GM23338 (cell line): ENCODE measurements at regions not wholly inside any gene's neighbourhood (a gene's known extent, or its start where the extent isn't known, plus 50 kb on each side); places are given as distances from the start of the nearest gene placed in this dataset.

Experiments
- ATAC-seq: fragments of 200-7000 bp; cut with Tn5 transposase; 3 replicates; pipeline ENCODE4 v1.9.1; 2020
- DNase-seq: peaks from one replicate; pipeline ENCODE4 v3.0.0-alpha.2; 2015; ENCODE audit warnings: low spot score
- H2AFZ ChIP-seq: fragments of 200-600 bp; sonication (generic); 2 replicates; pipeline ENCODE4 v1.8.0; 2016; ENCODE audit warnings: antibody characterized with exemption, mild to moderate bottlenecking, moderate library complexity
- H3F3A ChIP-seq: fragments of 200-600 bp; sonication (generic); replicated peaks from 2 replicates; pipeline ENCODE4 v1.8.0; 2017; ENCODE audit warnings: antibody characterized with exemption, mixed run types, low read depth
- H3K27ac ChIP-seq: fragments of 200-600 bp; sonication (generic); 2 replicates; pipeline ENCODE4 v1.6.1; 2016; ENCODE audit warnings: low read depth
- H3K27me3 ChIP-seq: fragments of 200-600 bp; sonication (generic); 2 replicates; pipeline ENCODE4 v1.8.0; 2016; ENCODE audit warnings: mild to moderate bottlenecking, mixed run types, moderate library complexity; ENCODE audit not compliant: insufficient read depth
- H3K36me3 ChIP-seq: fragments of 200-600 bp; sonication (generic); 2 replicates; pipeline ENCODE4 v1.8.0; 2016; ENCODE audit warnings: mild to moderate bottlenecking; ENCODE audit not compliant: insufficient read depth
- H3K4me1 ChIP-seq: fragments of 200-600 bp; sonication (generic); 2 replicates; pipeline ENCODE4 v1.8.0; 2016; ENCODE audit warnings: mild to moderate bottlenecking, moderate library complexity; ENCODE audit not compliant: insufficient read depth
- H3K4me2 ChIP-seq: fragments of 200-600 bp; sonication (generic); 2 replicates; pipeline ENCODE4 v1.7.1; 2017; ENCODE audit warnings: mixed run types
- H3K4me3 ChIP-seq: fragments of 200-600 bp; sonication (generic); 2 replicates; pipeline ENCODE4 v1.6.1; 2016; ENCODE audit warnings: mixed run types
- H3K79me2 ChIP-seq: fragments of 200-600 bp; sonication (generic); replicated peaks from 2 replicates; pipeline ENCODE4 v1.8.0; 2017; ENCODE audit warnings: mild to moderate bottlenecking; ENCODE audit not compliant: insufficient read depth
- H3K9me2 ChIP-seq: fragments of 200-600 bp; sonication (generic); 2 replicates; pipeline ENCODE4 v1.8.0; 2017; ENCODE audit not compliant: insufficient read depth
- H4K20me1 ChIP-seq: fragments of 200-600 bp; sonication (generic); replicated peaks from 2 replicates; pipeline ENCODE4 v1.8.0; 2017; ENCODE audit warnings: mild to moderate bottlenecking; ENCODE audit not compliant: insufficient read depth
- H3K27ac Mint-ChIP-seq: 2 replicates; pipeline ENCODE4 v1.8.0; 2020; ENCODE audit warnings: inconsistent platforms, mild to moderate bottlenecking, moderate library complexity, mixed read lengths
- H3K27me3 Mint-ChIP-seq: 3 replicates; pipeline ENCODE4 v1.8.0; 2022; ENCODE audit warnings: low read depth, mild to moderate bottlenecking, moderate library complexity, mixed read lengths, inconsistent platforms; ENCODE audit not compliant: insufficient read depth, poor library complexity
- H3K36me3 Mint-ChIP-seq: 3 replicates; pipeline ENCODE4 v1.8.0; 2021; ENCODE audit warnings: low read depth, mild to moderate bottlenecking, inconsistent platforms, moderate library complexity, mixed read lengths
- H3K4me1 Mint-ChIP-seq: 3 replicates; pipeline ENCODE4 v1.8.0; 2020; ENCODE audit warnings: mild to moderate bottlenecking, inconsistent platforms, mixed read lengths
- H3K4me3 Mint-ChIP-seq: 3 replicates; pipeline ENCODE4 v1.8.0; 2021; ENCODE audit warnings: moderate library complexity, mild to moderate bottlenecking, inconsistent platforms, mixed read lengths
- H3K9me3 Mint-ChIP-seq: 3 replicates; pipeline ENCODE4 v1.8.0; 2020; ENCODE audit warnings: moderate library complexity, mild to moderate bottlenecking, inconsistent platforms, mixed read lengths
- CREB1 ChIP-seq: fragments of 250-450 bp; sonication (Bioruptor Pico); IDR thresholded peaks from 2 replicates; pipeline ENCODE4 v1.5.0; 2020; ENCODE audit warnings: low read depth, mild to moderate bottlenecking, moderate library complexity
- ETS1 ChIP-seq: IDR thresholded peaks from 2 replicates; pipeline ENCODE4 v1.6.1; 2016; ENCODE audit warnings: antibody characterized with exemption
- EZH2phosphoT487 ChIP-seq: fragments of 200-600 bp; sonication (generic); IDR thresholded peaks from one replicate; pipeline ENCODE4 v1.8.1; 2018; ENCODE audit warnings: antibody characterized with exemption; ENCODE audit not compliant: unreplicated experiment
- JUNB ChIP-seq: IDR thresholded peaks from one replicate; pipeline ENCODE4 v1.6.1; 2016; ENCODE audit warnings: antibody characterized with exemption; ENCODE audit not compliant: unreplicated experiment
- ZNF331 ChIP-seq: fragments of 250-450 bp; sonication (Bioruptor Pico); IDR thresholded peaks from 2 replicates; pipeline ENCODE4 v1.5.0; 2020; ENCODE audit warnings: low read depth, mild to moderate bottlenecking, moderate library complexity
- ZNF462 ChIP-seq: fragments of 250-450 bp; sonication (Bioruptor Pico); IDR thresholded peaks from 2 replicates; pipeline ENCODE4 v1.5.0; 2020; ENCODE audit warnings: mild to moderate bottlenecking, moderate library complexity

DNA sequence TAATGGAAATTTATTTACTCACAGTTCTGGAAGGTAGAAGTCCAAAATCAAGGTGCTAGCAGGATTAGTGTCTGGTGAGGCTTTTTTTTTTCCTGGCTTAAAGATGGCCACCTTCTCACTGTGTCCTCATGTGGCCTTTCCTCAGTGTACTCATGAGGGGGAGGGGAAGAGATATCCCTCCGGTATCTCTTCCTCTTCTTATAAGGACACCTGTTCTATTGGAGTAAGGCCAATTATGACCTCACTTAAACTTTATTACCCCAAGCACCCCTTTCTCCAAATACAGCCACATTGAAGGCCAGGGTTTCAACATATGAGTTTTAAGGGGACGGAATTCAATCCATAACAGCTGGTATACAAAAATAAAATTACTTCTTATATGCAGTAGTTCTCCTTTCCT, 203.7 kb upstream of the C1orf87 start:
- no peak for DNase-seq
- no peak overlapping the region for H3K4me2 ChIP-seq
- no peaks in the 10 kb centered on the region for H3K27me3 ChIP-seq
- H3K27ac ChIP-seq: no peak overlapping the region
- Mint-ChIP-seq H3K36me3 (no peaks in the 10 kb centered on the region), H3K4me3 (no peak overlapping the region), H3K4me1 (peaks cover 6% of the 10 kb centered on the region; the same call in 2 of the 3 replicates), H3K9me3 (no peaks in the 10 kb centered on the region), H3K27me3 (peaks cover 3% of the 10 kb centered on the region), H3K27ac (no peak overlapping the region)
- no peaks in the 10 kb centered on the region for H3K9me2 ChIP-seq
- TF ChIP-seq ZNF331: no peak
- no peak for TF ChIP-seq EZH2phosphoT487
- TF ChIP-seq JUNB: no peak
- no peak for TF ChIP-seq ETS1
- TF ChIP-seq ZNF462 (CRISPR knock-in tag): no peak
- TF ChIP-seq CREB1: no peak
- H2AFZ ChIP-seq: no peak overlapping the region
- no peaks in the 10 kb centered on the region for H3K36me3 ChIP-seq
- H4K20me1 ChIP-seq: no peaks in the 10 kb centered on the region
- no peak for ATAC-seq
- H3K4me1 ChIP-seq: no peaks in the 10 kb centered on the region
- no peak overlapping the region for H3K4me3 ChIP-seq
- no peaks in the 10 kb centered on the region for H3F3A ChIP-seq
- H3K79me2 ChIP-seq: no peaks in the 10 kb centered on the region
